Stimulated activated CD4-positive, alpha-beta T cell treated with anti-CD3 and anti-CD28 coated beads, Interleukin-1b, Interleukin-23, amount 100 ng/mL, for 1 hour (primary cell): ENCODE measurements at regions not wholly inside any gene's neighbourhood (a gene's known extent, or its start where the extent isn't known, plus 50 kb on each side); places are given as distances from the start of the nearest gene placed in this dataset.

Experiments
- DNase-seq, 2 donors: peaks; one replicate each; pipeline ENCODE4 v3.0.0-alpha.2; 2020; ENCODE audit warnings: low read depth in 2 of 2

- DNase-seq: peak in 1 of 2 donors; percentile 29
Measured at GRCh38 chr14:49971156-49972130, 78.6 kb downstream of the ARF6 start.

GRCh38 chr14:49972131-49972671, 79.3 kb downstream of the ARF6 start:
- DNase-seq: no peak

- peak in 1 of 2 donors; percentile 2 for DNase-seq
Measured at GRCh38 chr14:49972823-49973222, 79.9 kb downstream of the ARF6 start.

- no peak for DNase-seq
Measured at GRCh38 chr14:49975276-49975675, 82.4 kb downstream of the ARF6 start.

- no peak for DNase-seq
Measured at GRCh38 chr14:49975799-49976198, 82.9 kb downstream of the ARF6 start.

GRCh38 chr14:49977126-49977841, 84.4 kb downstream of the ARF6 start:
- DNase-seq: no peak

- no peak for DNase-seq
Measured at GRCh38 chr14:49980027-49980426, 87.1 kb downstream of the ARF6 start.

GRCh38 chr14:49982082-49982481, 89.2 kb downstream of the ARF6 start:
- no peak for DNase-seq

GRCh38 chr14:49982501-49982951, 89.6 kb downstream of the ARF6 start:
- no peak for DNase-seq

- DNase-seq: no peak
Measured at GRCh38 chr14:49984424-49984823, 91.5 kb downstream of the ARF6 start.

- DNase-seq: no peak
Measured at GRCh38 chr14:49986343-49987014, 93.6 kb downstream of the ARF6 start.

- no peak for DNase-seq
Measured at GRCh38 chr14:49988080-49988990, 95.5 kb downstream of the ARF6 start.

- DNase-seq: no peak
Measured at GRCh38 chr14:49989966-49990365, 97.1 kb downstream of the ARF6 start.

GRCh38 chr14:49991491-49991890, 98.6 kb downstream of the ARF6 start:
- no peak for DNase-seq

GRCh38 chr14:49992036-49992435, 99.2 kb downstream of the ARF6 start:
- no peak for DNase-seq

GRCh38 chr14:49992448-49992847, 99.6 kb downstream of the ARF6 start:
- DNase-seq: no peak

- DNase-seq: no peak
Measured at GRCh38 chr14:49992901-49993339, 100.0 kb downstream of the ARF6 start.

- no peak for DNase-seq
Measured at GRCh38 chr14:49993565-49993964, 100.7 kb downstream of the ARF6 start.

- no peak for DNase-seq
Measured at GRCh38 chr14:49994951-49995561, 102.2 kb downstream of the ARF6 start.

- DNase-seq: no peak
Measured at GRCh38 chr14:49997991-49998390, 105.1 kb downstream of the ARF6 start.
